ENCODE measurements at regions not wholly inside any gene's neighbourhood (a gene's known extent, or its start where the extent isn't known, plus 50 kb on each side); places are given as distances from the start of the nearest gene placed in this dataset.

DNA sequence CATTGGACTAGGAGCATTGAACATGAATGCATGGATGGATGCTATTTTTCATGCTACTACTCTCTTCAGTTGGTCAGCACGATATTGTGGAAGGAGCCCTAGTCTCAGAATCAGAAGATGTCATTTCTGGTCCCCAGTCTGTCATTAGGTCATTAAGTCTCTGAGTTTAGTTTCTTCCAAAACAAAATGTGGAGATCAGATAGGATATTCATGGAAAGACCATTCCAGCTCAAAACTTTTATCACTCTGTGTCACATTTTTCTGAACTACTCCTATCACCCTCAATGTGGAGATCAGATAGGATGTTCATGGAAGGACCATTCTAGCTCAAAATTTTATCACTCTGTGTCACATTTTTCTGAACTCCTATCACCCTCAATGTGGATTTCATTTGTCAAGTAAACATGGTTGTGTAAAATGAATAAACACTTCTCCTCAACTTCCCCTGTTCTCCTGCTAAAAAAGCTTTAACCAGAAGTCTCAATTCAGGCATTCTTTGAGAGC is 296.8 kb downstream of the MRPS30 start:
- H3K4me1 Mint-ChIP-seq (ENCODE audit: low read depth, unreplicated experiment): no peaks in the 10 kb centered on the region
- Histone ChIP-seq H3K27ac (ENCODE audit: low read depth, low read length) (no peak overlapping the region), H3K4me1 (ENCODE audit: insufficient read depth, low read length) (no peaks in the 10 kb centered on the region), H3K9me3 (ENCODE audit: insufficient read depth, low read depth, low read length) (no peaks in the 10 kb centered on the region), H3K36me3 (ENCODE audit: insufficient read depth, low read length) (no peaks in the 10 kb centered on the region), H3K4me3 (ENCODE audit: insufficient read depth, low read depth, low read length) (no peak overlapping the region), H3K79me2 (ENCODE audit: insufficient read depth, low read length) (no peaks in the 10 kb centered on the region), H4K20me1 (ENCODE audit: insufficient read depth, low read length) (no peaks in the 10 kb centered on the region), H2AFZ (ENCODE audit: low read depth, low read length) (no peak overlapping the region), H3K27me3 (ENCODE audit: insufficient read depth, low read length) (no peaks in the 10 kb centered on the region), H3K4me2 (ENCODE audit: low read length) (no peak overlapping the region), H3K9ac (ENCODE audit: low read length) (no peak overlapping the region)
- H3K9me3 Mint-ChIP-seq (ENCODE audit: unreplicated experiment): no peaks in the 10 kb centered on the region
- no peak overlapping the region for H3K27ac Mint-ChIP-seq (ENCODE audit: unreplicated experiment)
- no peaks in the 10 kb centered on the region for H3K36me3 Mint-ChIP-seq (ENCODE audit: low read depth, unreplicated experiment)
- no peak for DNase-seq (ENCODE audit: low read depth)
- FAIRE-seq: no peak
- peaks cover 4% of the 10 kb centered on the region for H3K27me3 Mint-ChIP-seq (ENCODE audit: low read depth, unreplicated experiment)
- no peak for TF ChIP-seq EZH2 (IDR thresholded peaks at IDR 0.05; ENCODE audit: insufficient read depth, low read length)
- TF ChIP-seq, protein P1, sequence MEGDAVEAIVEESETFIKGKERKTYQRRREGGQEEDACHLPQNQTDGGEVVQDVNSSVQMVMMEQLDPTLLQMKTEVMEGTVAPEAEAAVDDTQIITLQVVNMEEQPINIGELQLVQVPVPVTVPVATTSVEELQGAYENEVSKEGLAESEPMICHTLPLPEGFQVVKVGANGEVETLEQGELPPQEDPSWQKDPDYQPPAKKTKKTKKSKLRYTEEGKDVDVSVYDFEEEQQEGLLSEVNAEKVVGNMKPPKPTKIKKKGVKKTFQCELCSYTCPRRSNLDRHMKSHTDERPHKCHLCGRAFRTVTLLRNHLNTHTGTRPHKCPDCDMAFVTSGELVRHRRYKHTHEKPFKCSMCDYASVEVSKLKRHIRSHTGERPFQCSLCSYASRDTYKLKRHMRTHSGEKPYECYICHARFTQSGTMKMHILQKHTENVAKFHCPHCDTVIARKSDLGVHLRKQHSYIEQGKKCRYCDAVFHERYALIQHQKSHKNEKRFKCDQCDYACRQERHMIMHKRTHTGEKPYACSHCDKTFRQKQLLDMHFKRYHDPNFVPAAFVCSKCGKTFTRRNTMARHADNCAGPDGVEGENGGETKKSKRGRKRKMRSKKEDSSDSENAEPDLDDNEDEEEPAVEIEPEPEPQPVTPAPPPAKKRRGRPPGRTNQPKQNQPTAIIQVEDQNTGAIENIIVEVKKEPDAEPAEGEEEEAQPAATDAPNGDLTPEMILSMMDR (IDR thresholded peaks at IDR 0.05; ENCODE audit: insufficient read depth, low read depth, low read length): no peak
- H3K4me3 Mint-ChIP-seq (ENCODE audit: unreplicated experiment): no peak overlapping the region

DNA sequence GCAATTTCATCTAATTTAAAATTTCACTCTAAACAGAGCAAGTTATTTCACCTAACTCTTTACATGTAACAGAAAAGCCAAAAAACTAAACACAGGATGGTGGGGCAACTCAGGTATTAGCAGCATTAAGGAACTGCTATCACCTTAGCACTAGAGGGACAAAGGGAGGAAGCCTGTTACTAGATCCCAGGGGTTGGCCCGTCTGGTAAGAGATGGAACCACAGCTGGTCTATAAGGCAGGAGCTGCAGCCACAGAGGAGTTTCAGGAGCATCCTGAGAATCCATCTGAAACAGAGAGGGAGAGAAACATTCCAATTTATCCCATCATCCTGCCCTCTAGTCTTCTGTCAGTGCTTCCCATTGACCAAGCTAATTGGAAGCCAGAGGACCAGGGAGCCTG is 300.3 kb downstream of the MRPS30 start:
- Histone ChIP-seq H3K27ac (ENCODE audit: low read depth, low read length) (no peak overlapping the region), H3K79me2 (ENCODE audit: insufficient read depth, low read length) (no peaks in the 10 kb centered on the region), H3K4me3 (ENCODE audit: insufficient read depth, low read depth, low read length) (no peak overlapping the region), H3K9ac (ENCODE audit: low read length) (no peak overlapping the region), H3K4me2 (ENCODE audit: low read length) (no peak overlapping the region), H3K4me1 (ENCODE audit: insufficient read depth, low read length) (no peaks in the 10 kb centered on the region), H4K20me1 (ENCODE audit: insufficient read depth, low read length) (no peaks in the 10 kb centered on the region), H2AFZ (ENCODE audit: low read depth, low read length) (no peak overlapping the region), H3K27me3 (ENCODE audit: insufficient read depth, low read length) (no peaks in the 10 kb centered on the region), H3K9me3 (ENCODE audit: insufficient read depth, low read depth, low read length) (no peaks in the 10 kb centered on the region), H3K36me3 (ENCODE audit: insufficient read depth, low read length) (no peaks in the 10 kb centered on the region)
- no peak for DNase-seq (ENCODE audit: low read depth)
- no peaks in the 10 kb centered on the region for H3K36me3 Mint-ChIP-seq (ENCODE audit: low read depth, unreplicated experiment)
- peaks cover 4% of the 10 kb centered on the region for H3K27me3 Mint-ChIP-seq (ENCODE audit: low read depth, unreplicated experiment)
- FAIRE-seq: no peak
- no peak overlapping the region for H3K4me3 Mint-ChIP-seq (ENCODE audit: unreplicated experiment)
- no peak overlapping the region for H3K27ac Mint-ChIP-seq (ENCODE audit: unreplicated experiment)
- no peak for TF ChIP-seq EZH2 (IDR thresholded peaks at IDR 0.05; ENCODE audit: insufficient read depth, low read length)
- TF ChIP-seq, protein P1 (IDR thresholded peaks at IDR 0.05; ENCODE audit: insufficient read depth, low read depth, low read length): no peak
- peaks cover 6% of the 10 kb centered on the region for H3K4me1 Mint-ChIP-seq (ENCODE audit: low read depth, unreplicated experiment)
- no peaks in the 10 kb centered on the region for H3K9me3 Mint-ChIP-seq (ENCODE audit: unreplicated experiment)

DNA sequence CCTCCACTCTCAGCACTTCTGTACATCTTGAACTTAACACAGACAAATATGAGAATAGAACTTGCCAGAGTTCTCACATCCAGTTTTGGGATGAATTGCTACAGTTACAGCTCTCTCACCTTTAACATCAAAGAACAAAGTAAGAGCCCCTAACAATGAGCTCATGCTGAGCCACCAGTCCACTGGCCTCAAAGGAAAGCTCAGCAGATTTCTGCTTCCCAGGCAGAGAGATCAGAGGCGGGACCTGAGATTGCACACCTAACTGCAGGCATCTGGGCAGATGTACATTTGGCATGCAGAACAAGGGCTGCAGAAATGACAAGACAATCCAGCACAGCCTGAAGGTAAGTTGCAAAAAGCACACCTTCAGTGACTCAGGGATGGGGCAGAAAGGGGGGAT is 300.9 kb downstream of the MRPS30 start:
- H4K20me1 ChIP-seq (ENCODE audit: insufficient read depth, low read length): no peaks in the 10 kb centered on the region
- Mint-ChIP-seq H3K9me3 (ENCODE audit: unreplicated experiment) (no peaks in the 10 kb centered on the region), H3K4me1 (ENCODE audit: low read depth, unreplicated experiment) (peaks cover 12% of the 10 kb centered on the region), H3K27me3 (ENCODE audit: low read depth, unreplicated experiment) (peaks cover 4% of the 10 kb centered on the region), H3K4me3 (ENCODE audit: unreplicated experiment) (no peak overlapping the region), H3K36me3 (ENCODE audit: low read depth, unreplicated experiment) (no peaks in the 10 kb centered on the region), H3K27ac (ENCODE audit: unreplicated experiment) (no peak overlapping the region)
- H3K4me3 ChIP-seq (ENCODE audit: insufficient read depth, low read depth, low read length): no peak overlapping the region
- H3K79me2 ChIP-seq (ENCODE audit: insufficient read depth, low read length): no peaks in the 10 kb centered on the region
- no peak overlapping the region for H3K4me2 ChIP-seq (ENCODE audit: low read length)
- DNase-seq (ENCODE audit: low read depth) (no peak), FAIRE-seq (no peak)
- H3K36me3 ChIP-seq (ENCODE audit: insufficient read depth, low read length): no peaks in the 10 kb centered on the region
- H3K27me3 ChIP-seq (ENCODE audit: insufficient read depth, low read length): no peaks in the 10 kb centered on the region
- no peaks in the 10 kb centered on the region for H3K9me3 ChIP-seq (ENCODE audit: insufficient read depth, low read depth, low read length)
- no peak overlapping the region for H2AFZ ChIP-seq (ENCODE audit: low read depth, low read length)
- H3K9ac ChIP-seq (ENCODE audit: low read length): no peak overlapping the region
- no peak for TF ChIP-seq EZH2 (IDR thresholded peaks at IDR 0.05; ENCODE audit: insufficient read depth, low read length)
- TF ChIP-seq, protein P1 (IDR thresholded peaks at IDR 0.05; ENCODE audit: insufficient read depth, low read depth, low read length): no peak
- no peaks in the 10 kb centered on the region for H3K4me1 ChIP-seq (ENCODE audit: insufficient read depth, low read length)
- H3K27ac ChIP-seq (ENCODE audit: low read depth, low read length): no peak overlapping the region

Data from astrocyte (in vitro differentiated cells and primary cell).